GM19328 (cell line): ENCODE measurements at regions not wholly inside any gene's neighbourhood (a gene's known extent, or its start where the extent isn't known, plus 50 kb on each side); places are given as distances from the start of the nearest gene placed in this dataset.
"Not testable (repeated sequence)": the region's sequence is repeated elsewhere in the genome, so short reads cannot be mapped to it uniquely, and the experiment has no call there.

Experiments used
- ATAC-seq: cut with Tn5 transposase; IDR thresholded peaks from one replicate; pipeline ENCODE4 v1.9.1; 2021; ENCODE audit warnings: mild to moderate bottlenecking, moderate library complexity; ENCODE audit not compliant: unreplicated experiment

GRCh38 chr2:111492995-111493719 lies 372.4 kb downstream of the BCL2L11 start:
- ATAC-seq = not testable (repeated sequence)

DNA sequence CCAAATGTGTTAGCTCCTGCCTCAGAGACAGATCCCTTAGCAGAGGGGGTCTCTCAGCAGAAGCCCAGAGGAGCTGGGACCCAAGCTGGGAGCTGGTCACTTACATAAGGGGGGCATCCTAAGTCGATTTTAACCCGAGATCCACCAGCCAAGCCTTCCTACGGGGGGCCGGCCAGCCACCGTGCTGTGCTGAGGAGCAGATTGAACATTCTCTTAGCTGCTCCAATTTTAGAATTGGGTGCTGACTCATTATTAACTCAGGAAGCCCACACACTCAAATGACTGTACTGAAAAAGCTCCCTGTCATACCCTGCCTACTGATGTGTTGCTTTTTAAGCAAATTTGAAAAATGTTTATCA lies 373.0 kb downstream of the BCL2L11 start:
- peak; percentile 46 for ATAC-seq

GRCh38 chr2:111494288-111494980 lies 373.7 kb downstream of the BCL2L11 start:
- peak; percentile 18 for ATAC-seq

DNA sequence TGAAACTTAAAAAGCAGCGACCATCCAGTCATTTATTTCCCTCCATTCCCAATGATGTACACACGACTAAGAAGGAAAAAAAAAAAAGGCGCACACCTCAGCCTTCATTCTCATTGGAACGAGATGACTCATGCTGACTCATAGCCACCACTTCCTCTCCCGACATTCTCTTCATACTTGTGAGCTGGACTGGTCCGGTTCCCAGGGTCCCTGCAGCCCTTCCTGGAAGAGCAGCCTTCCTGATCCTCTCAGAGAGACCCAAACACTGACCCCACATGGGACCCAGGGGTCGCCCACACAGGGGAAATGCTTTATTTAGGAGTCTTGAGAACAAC lies 374.2 kb downstream of the BCL2L11 start:
- peak; percentile 52 for ATAC-seq

- ATAC-seq = not testable (repeated sequence)
These were observed 374.9 kb downstream of the BCL2L11 start for GRCh38 chr2:111495636-111496035.

GRCh38 chr2:111496176-111496575 lies 375.5 kb downstream of the BCL2L11 start:
- ATAC-seq = not testable (repeated sequence)

DNA sequence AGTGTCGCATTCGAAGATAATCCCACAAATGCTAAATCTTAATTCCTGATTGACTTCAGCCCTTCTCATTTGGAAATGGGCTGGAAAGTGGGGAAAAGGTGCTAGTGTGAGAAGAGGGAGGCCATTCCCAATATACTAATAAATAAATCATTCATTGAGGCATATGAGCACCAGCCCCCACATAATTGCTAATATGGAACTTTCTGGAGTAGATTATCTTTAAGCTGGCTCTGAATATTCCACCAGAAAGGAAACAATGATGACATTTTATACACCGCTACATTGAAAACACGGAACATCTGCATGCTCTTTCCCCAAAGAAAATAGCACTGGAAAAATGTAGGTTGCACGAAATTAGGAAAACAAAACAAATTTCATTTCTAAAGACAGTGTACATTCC lies 376.1 kb downstream of the BCL2L11 start:
- not testable (repeated sequence) for ATAC-seq

DNA sequence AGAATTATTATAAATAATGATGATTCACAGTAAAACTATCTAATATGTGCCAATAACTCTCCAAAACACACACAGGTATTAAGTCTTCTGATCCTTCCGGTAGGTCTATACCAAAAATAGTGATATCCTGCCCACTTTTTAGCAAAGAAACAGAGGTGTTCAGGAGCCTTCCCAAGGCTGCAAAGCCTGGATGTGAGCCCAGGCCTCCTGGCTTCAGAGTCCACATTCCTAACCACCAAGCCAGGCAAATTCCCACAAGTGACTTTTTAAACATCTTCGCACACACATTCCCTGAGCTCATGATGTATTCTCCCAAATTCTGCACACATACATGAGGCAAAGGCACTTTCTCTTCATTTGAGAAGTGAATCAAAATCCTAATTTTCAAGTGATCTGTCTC lies 376.6 kb downstream of the BCL2L11 start:
- not testable (repeated sequence) for ATAC-seq

- not testable (repeated sequence) for ATAC-seq
These were observed 379.9 kb downstream of the BCL2L11 start for GRCh38 chr2:111500536-111501062.

GRCh38 chr2:111503844-111504570 lies 380.0 kb downstream of the ANAPC1 start:
- not testable (repeated sequence) for ATAC-seq

GRCh38 chr2:111504571-111504942 lies 379.4 kb downstream of the ANAPC1 start:
- not testable (repeated sequence) for ATAC-seq

GRCh38 chr2:111505267-111505666 lies 378.7 kb downstream of the ANAPC1 start:
- not testable (repeated sequence) for ATAC-seq

DNA sequence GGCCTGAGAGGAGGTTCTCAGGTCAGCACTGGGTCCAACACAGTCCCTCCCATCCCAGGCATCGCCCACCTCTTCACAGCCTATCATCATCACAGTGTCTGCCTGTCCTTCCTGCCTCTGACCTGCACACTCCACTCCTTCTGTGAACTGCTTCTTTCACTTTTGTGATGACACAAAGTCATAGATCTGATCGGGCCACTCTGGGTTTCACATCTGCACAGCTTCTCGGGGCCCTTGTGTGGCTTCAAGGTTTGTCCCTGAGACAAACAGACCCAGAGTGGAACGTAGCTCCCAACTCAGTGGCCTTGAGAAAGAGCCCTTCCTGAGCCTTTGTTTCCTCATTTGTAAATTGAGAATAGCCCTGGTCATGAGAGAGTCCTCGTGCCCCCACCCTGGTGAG lies 377.1 kb downstream of the ANAPC1 start:
- ATAC-seq = peak; percentile 85

DNA sequence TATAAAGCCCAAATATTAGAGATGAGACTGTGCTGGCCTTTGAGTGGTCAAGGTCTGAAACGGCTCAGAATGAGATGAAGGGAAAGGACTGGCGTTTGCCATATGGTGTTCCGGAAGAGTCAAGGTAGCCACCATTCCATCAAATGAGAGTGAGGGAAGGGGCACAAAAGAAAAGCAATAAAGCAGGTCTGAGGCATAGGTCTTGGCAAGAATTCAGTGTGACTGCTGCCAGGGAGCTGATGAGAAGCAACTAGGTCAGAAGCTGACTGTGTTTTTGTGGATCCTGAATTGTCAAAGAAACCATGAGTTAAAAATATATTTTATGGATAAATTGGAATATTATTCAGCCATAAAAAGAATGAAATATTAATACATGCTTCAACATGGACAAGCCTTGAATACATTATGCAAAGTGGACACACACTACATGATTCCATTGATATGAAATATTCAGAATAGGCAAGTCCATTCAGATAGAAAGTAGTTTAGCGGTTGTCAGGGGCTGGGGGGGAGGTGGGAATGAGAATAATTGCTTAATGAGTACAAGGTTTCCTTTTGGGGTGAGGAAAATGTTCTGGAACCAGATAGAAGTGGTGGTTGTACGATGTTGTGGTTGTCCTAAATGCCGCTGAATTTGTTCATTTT lies 374.6 kb downstream of the ANAPC1 start:
- not testable (repeated sequence) for ATAC-seq

DNA sequence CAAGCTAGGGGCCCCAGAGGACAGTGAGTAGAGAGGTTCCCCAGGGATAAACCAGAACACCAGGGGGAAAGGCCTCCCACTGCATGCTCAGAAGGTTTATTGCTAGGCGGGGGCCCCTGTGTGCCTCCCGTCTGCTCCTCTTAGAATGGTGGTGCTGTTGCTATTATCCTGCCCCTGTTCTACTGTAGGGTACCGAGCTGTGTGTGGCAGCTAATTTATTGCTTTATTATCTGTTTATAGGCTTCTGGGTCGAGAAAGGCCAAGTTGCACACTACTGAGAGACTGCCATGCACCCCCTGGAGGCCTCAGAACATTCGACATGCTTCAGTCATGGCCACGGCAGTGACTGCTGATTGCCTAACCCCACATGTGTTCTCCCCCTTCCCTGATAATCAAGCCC lies 373.6 kb downstream of the ANAPC1 start:
- not testable (repeated sequence) for ATAC-seq

DNA sequence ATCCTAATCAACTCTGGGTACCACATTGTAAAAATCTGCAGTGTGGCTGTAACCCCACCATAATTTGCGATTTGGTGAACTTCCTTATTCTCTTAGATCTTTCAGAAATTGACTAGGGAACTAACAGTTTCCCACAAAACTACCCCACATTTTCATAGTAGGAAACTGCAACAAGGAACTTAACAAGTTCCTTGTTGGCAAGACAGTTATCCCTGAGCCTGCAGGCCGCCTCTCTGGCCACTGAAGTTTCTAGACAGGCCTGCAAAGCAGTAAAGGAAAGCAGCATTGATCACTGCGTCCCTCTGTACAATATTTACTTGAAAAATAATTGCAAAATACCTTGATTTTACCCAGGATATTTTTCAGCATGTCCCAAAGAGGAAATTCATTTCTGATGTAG lies 372.9 kb downstream of the ANAPC1 start:
- ATAC-seq = not testable (repeated sequence)

GRCh38 chr2:111512378-111512777 lies 371.6 kb downstream of the ANAPC1 start:
- ATAC-seq = not testable (repeated sequence)

GRCh38 chr2:111514138-111514537 lies 369.9 kb downstream of the ANAPC1 start:
- not testable (repeated sequence) for ATAC-seq

GRCh38 chr2:111517050-111517720 lies 366.8 kb downstream of the ANAPC1 start:
- ATAC-seq = not testable (repeated sequence)

DNA sequence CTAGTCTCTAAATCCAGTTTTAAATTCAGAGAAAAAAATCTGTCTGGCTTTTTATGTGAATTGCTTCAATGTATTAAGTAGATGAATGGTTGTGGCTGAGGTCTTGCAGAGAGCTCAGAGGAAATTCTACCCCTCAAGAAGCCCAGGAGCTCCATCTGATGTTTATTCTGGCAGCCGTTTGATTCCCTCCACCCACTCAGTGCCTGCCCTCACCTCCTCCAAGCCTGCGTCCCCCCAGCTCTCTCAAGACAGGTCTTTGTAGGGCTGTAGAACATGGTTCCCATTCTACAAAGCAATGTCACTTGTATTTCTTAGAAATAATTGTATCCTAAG lies 366.3 kb downstream of the ANAPC1 start:
- not testable (repeated sequence) for ATAC-seq

DNA sequence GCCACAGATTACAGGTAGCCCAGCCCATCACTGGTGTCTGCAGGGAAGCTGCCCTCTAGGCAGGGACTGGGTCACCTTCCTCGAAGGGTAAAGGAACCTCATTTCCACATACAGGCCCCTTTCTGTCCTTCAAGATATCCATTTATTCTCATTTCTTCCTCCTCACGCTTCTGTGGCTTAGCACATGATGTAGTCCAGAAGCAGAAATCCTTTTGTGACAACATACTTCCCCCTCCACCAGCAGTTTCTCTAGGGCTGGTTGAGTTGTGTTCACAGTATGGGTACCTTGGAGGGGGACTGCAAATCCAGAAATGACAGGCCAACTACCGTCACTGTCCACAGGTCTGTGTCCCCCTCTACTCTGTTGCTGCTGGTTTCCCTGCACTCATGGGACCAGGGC lies 364.9 kb downstream of the ANAPC1 start:
- no peak for ATAC-seq
